Stimulated activated CD4-positive, alpha-beta T cell treated with anti-CD3 and anti-CD28 coated beads, Interleukin-12 subunit alpha, Interleukin-12 subunit beta, amount 100 ng/mL, for 24 hours (primary cell): ENCODE measurements at regions not wholly inside any gene's neighbourhood (a gene's known extent, or its start where the extent isn't known, plus 50 kb on each side); places are given as distances from the start of the nearest gene placed in this dataset.
"Not testable (repeated sequence)": the region's sequence is repeated elsewhere in the genome, so short reads cannot be mapped to it uniquely, and the experiment has no call there.

Experiments used
- DNase-seq, 2 experiments: peaks; one replicate each; pipeline ENCODE4 v3.0.0-alpha.2; 2020; ENCODE audit warnings: low read depth in 2 of 2

DNA sequence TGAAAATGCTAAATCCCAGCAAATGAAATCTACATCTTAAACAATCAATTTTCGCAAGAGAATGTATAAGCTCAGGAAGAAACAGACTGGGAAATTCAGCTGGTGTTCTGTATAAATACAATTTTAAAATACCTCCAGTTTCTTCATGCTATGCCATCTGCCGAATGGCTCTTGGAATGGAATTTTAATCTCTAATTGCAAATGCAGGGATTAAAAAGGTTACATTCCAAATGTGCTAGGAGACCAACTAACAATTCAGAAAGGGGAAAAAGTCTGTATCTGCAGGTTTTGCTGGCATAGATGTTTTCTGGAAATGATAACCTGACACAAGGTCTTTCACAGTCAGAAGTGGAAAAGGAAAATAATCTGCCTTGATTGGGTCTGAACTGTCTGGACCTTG lies 379.7 kb downstream of the MAT2B start:
- DNase-seq = no peak

- DNase-seq = no peak
Measured at GRCh38 chr5:163887854-163888253, 382.4 kb downstream of the MAT2B start.

DNA sequence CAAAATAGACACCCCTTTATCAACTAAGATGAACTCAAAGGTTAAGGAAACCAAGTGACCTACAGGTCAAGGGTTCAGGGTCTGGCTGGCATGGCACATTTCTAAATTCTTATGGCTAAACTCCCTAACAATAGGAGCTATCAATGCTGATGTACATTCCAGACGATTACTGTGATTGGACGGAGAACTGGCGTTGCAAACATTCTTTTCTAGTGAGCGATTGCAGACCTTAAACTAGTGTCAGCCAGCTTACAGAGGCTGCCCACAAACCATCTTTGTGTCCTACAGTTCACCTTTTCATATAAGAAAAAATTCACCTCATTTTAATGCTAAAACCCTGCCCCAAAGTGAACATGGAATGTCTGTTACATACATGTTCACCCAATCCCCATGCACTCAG lies 382.9 kb downstream of the MAT2B start:
- no peak for DNase-seq

DNA sequence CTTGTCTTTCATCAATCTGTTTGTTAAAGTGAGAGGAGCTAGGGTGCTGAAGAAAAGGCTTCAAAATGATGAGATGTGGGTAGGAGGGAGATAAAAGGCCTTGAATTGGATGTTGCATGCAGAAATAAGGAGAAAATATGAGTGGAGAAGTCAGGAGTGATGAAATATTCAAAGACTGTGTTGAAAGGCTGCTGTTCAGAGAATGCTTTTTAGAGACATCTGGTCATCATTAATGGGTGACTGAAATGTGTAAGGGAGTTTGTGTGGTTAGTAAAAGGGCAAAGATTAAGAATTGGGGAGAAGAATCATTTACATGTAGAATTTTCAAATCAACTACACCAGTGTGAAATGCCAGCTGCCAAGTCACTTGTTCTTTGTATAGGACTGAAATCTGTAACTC lies 383.9 kb downstream of the MAT2B start:
- DNase-seq = no peak

DNA sequence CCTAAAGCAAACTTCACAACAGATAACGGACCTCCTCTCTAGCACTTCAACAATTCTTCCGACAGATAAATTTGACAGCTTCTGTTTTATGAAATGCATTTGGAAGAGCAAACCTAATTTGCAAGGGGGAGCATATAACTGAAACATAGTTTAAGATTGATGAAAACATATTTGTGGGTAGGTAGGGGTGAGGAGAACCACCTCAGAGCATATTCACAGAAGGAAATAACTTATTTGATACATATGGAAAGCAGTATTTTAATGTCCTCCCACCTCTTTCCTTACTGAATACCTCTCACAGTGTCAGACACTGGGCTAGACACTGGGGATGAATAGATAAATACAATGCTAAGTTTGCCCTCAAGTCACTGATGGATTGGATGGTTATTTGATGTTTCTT lies 384.8 kb downstream of the MAT2B start:
- DNase-seq = no peak

DNA sequence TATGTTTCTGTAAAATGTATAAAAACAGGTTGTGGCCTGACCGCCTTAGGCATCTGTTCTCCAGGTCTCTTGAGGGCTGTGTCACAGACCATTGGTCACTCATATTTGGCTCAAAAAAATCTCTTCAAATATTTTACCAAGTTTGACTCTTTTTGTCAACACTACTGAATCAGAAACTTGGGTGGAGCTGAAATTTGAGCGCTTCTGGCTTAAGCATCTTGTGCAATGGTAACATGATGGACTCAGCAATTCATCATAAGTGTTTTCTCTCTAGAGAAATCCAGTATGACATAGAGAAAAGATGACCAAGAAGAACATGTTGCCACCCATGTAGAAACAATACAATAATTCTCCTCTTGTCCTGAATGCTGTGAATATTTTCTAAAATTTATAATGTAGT lies 387.9 kb downstream of the MAT2B start:
- DNase-seq = no peak

DNA sequence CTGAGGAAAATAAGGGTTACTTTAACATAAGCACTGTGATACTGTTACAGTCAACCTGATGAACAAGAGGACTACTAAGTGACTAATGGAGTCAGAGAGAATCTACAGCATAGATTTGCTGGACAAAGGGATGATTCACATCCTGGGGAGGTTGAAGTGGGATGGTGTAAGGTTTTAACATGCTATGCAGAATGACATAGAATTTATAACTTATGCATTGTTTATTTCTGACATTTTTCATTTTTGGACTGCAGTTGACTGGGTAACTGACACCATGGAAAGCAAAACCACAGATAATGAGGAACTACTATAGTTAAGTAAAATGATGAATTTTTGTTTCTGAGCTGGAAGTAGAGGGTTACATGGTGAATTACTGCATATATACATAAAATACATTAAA lies 389.2 kb downstream of the MAT2B start:
- no peak for DNase-seq

GRCh38 chr5:163898873-163899272 lies 393.5 kb downstream of the MAT2B start:
- no peak for DNase-seq

- not testable (repeated sequence) for DNase-seq
Measured at GRCh38 chr5:163907783-163908182, 402.4 kb downstream of the MAT2B start.

- no peak for DNase-seq
Measured at GRCh38 chr5:163908253-163908652, 402.8 kb downstream of the MAT2B start.

GRCh38 chr5:163910226-163910625 lies 404.8 kb downstream of the MAT2B start:
- no peak for DNase-seq

DNA sequence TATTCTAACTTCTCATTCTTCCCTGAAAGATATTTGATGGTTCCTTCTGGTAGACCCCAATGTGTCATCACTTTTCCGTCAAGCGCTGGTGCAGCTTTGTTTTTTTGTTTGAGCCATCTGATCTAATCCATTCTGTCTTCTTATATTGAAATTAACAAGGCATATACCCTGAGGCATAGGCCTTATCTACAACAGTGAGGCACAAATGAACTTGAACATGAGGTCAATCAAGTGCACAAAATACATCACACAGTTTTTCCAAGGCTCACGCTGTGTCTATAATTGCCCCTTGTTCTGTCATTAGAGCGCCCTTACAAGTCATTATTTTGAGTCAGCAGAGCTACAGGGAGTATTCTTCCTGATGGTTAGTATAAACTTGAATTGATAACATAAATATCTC lies 406.6 kb downstream of the MAT2B start:
- DNase-seq = no peak

- no peak for DNase-seq
Measured at GRCh38 chr5:163913548-163913947, 408.1 kb downstream of the MAT2B start.

GRCh38 chr5:163914910-163915309 lies 409.5 kb downstream of the MAT2B start:
- no peak for DNase-seq

- no peak for DNase-seq
Measured at GRCh38 chr5:163915481-163915961, 410.1 kb downstream of the MAT2B start.

GRCh38 chr5:163916376-163916775 lies 411.0 kb downstream of the MAT2B start:
- no peak for DNase-seq

GRCh38 chr5:163916861-163917260 lies 411.4 kb downstream of the MAT2B start:
- DNase-seq = no peak

DNA sequence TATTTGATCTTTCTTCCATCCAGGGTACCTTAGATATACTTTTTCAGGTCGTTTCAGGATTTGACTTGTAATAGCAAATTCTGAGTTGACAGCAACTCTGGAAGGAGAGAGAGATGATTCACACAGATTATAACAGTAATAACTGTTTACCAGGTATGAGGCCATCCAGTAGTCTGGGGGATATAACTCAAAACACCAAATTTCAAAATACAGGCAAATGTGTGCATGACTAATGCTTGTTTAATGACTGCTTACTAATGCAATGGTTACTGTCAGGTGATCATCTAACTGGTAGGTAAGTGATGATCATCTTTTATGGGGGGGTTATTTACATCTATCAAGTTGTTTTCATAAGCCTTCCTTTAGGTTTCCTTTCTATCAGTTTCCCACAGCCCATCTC lies 412.3 kb downstream of the MAT2B start:
- DNase-seq = no peak

DNA sequence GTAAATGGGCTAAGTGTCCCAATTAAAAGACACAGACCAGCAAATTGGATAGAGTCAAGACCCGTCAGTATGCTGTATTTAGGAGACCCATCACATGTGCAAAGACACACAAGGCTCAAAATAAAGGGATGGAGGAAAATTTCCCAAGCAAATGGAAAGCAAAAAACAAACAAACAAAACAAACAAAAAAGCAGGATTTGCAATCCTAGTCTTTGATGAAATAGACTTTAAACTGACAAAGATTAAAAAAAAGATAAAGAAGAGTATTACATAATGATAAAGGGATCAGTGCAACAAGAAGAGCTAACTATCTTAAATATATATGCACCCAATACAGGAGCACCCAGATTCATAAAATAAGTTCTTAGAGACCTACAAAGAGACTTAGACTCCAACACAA lies 429.6 kb downstream of the MAT2B start:
- not testable (repeated sequence) for DNase-seq

GRCh38 chr5:163938595-163938994 lies 433.2 kb downstream of the MAT2B start:
- no peak for DNase-seq

DNA sequence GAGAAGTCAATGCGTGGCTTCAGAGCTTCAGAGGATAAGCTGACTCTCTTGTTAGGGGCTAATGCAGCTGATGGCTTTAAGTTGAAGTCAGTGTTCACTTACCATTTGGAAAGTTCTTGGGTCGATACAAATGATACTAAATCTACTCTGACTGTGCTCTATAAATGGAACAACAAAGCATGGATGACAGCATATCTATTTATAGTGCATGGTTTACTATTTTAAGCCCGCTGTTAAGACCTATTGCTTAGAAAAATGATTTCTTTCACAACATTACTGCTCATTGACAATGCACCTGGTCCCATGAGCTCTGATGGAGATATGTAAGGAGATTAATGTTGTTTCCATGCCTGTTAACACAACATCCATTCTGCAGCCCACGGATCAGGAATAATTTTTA lies 435.7 kb downstream of the MAT2B start:
- no peak for DNase-seq

- no peak for DNase-seq
Measured at GRCh38 chr5:163943546-163943945, 438.1 kb downstream of the MAT2B start.

DNA sequence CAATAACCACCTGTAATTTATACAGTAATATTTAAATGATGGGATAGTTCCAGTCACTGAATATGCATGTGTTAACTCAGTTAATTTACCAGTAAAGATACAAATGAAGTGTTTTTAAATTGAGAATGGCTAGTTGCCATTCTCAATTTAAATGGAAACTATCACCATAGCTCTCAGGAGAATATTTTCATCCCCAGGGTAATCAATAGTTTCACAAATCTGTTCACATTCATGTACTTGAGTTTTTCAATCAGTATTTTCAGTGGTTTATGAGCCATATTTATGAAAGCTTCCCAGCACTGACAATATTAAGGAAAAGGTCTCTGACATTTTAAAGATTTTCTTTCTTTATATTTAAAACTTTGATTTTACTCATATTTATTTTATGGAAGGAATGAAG lies 439.3 kb downstream of the MAT2B start:
- no peak for DNase-seq

DNA sequence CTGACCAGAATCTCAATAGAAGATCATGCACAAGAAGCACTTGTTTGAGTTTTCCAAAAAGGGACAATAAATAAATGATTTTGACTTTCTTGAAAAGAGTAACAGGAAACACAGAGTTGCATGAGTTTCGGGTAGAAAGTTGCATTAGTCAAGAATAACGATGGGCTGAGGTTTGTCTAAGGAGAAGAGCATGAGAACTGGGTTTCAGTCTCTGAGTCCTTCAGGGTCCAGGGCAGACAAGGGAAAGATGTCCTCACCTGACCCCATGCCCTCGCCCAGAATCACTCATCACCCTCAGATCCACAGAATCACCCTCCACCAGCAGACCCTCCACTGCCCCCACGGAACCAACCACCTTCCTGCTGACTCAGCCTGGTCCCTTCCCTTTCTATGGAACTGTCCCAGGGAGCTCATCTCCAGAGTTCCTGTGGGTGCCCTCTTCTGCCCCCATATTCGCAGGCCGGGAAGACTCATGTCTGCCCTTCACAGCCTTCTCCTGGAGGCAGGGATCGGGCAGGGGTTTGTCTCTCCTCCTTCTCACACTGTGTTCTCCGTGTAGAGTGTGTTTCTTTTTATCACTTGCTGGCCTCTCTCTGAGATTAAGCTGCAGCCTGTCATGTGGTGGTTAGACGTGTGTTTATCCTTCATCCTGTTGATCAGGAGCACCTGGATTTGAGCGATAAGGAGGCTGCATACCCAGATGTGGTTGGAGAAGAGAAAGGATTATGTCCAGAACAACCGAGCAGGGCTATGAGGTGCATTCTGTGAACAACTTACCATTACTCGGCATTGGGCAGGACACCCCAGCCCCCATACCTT lies 442.6 kb downstream of the MAT2B start:
- DNase-seq = no peak
